ENCODE measurements at regions not wholly inside any gene's neighbourhood (a gene's known extent, or its start where the extent isn't known, plus 50 kb on each side); places are given as distances from the start of the nearest gene placed in this dataset.

GRCh38 chr9:119639287-119639955 is 270.2 kb upstream of the BRINP1 start:
- no peak overlapping the region for H3K4me3 ChIP-seq (ENCODE audit: low read length)
- TF ChIP-seq CTCF (conservative IDR thresholded peaks at IDR 0.05; ENCODE audit: low read depth, low read length) = no peak
- no peak for DNase-seq (ENCODE audit: low read depth)

- no peak for TF ChIP-seq CTCF (conservative IDR thresholded peaks at IDR 0.05; ENCODE audit: low read depth, low read length)
- no peak overlapping the region for H3K4me3 ChIP-seq (ENCODE audit: low read length)
- DNase-seq (ENCODE audit: low read depth) = no peak
Measured at GRCh38 chr9:119634006-119634405, 264.8 kb upstream of the BRINP1 start.

GRCh38 chr9:119611565-119611964 is 242.3 kb upstream of the BRINP1 start:
- no peak for DNase-seq (ENCODE audit: low read depth)
- no peak for TF ChIP-seq CTCF (conservative IDR thresholded peaks at IDR 0.05; ENCODE audit: low read depth, low read length)
- H3K4me3 ChIP-seq (ENCODE audit: low read length) = no peak overlapping the region

GRCh38 chr9:119609277-119609971 is 240.2 kb upstream of the BRINP1 start:
- no peak for DNase-seq (ENCODE audit: low read depth)
- H3K4me3 ChIP-seq (ENCODE audit: low read length) = no peak overlapping the region
- TF ChIP-seq CTCF (conservative IDR thresholded peaks at IDR 0.05; ENCODE audit: low read depth, low read length) = no peak

- DNase-seq (ENCODE audit: low read depth) = no peak
- no peak overlapping the region for H3K4me3 ChIP-seq (ENCODE audit: low read length)
- no peak for TF ChIP-seq CTCF (conservative IDR thresholded peaks at IDR 0.05; ENCODE audit: low read depth, low read length)
Measured at GRCh38 chr9:119601632-119602031, 232.4 kb upstream of the BRINP1 start.

GRCh38 chr9:119597499-119597898 is 228.3 kb upstream of the BRINP1 start:
- DNase-seq (ENCODE audit: low read depth) = no peak
- no peak overlapping the region for H3K4me3 ChIP-seq (ENCODE audit: low read length)
- TF ChIP-seq CTCF (conservative IDR thresholded peaks at IDR 0.05; ENCODE audit: low read depth, low read length) = no peak

- TF ChIP-seq CTCF (conservative IDR thresholded peaks at IDR 0.05; ENCODE audit: low read depth, low read length) = no peak
- no peak for DNase-seq (ENCODE audit: low read depth)
Measured at GRCh38 chr9:119596703-119597102, 227.5 kb upstream of the BRINP1 start.

More at GRCh38 chr9:119596703-119597102, 227.5 kb upstream of the BRINP1 start:
- no peak overlapping the region for H3K4me3 ChIP-seq (ENCODE audit: low read length)

Data from retinal pigment epithelial cell (primary cell).